SKM-1 treated with dmso at 0.1 percent for 144 hours (cell line): ENCODE measurements at regions not wholly inside any gene's neighbourhood (a gene's known extent, or its start where the extent isn't known, plus 50 kb on each side); places are given as distances from the start of the nearest gene placed in this dataset.

Experiments
- DNase-seq: peaks from one replicate; lab custom pipeline; 2025; ENCODE audit not compliant: unreplicated experiment; lab: John Stamatoyannopoulos, UW

GRCh38 chr4:81572402-81572801, 100.7 kb upstream of the RASGEF1B start:
- no peak for DNase-seq

- DNase-seq: no peak
These were observed 99.4 kb upstream of the RASGEF1B start for GRCh38 chr4:81571105-81571504.

GRCh38 chr4:81566161-81566591, 94.5 kb upstream of the RASGEF1B start:
- DNase-seq: no peak

- no peak for DNase-seq
These were observed 93.6 kb upstream of the RASGEF1B start for GRCh38 chr4:81565142-81565870.

GRCh38 chr4:81564025-81564424, 92.3 kb upstream of the RASGEF1B start:
- DNase-seq: no peak

GRCh38 chr4:81562093-81562492, 90.4 kb upstream of the RASGEF1B start:
- DNase-seq: peak; percentile 49

- DNase-seq: no peak
These were observed 85.6 kb upstream of the RASGEF1B start for GRCh38 chr4:81557306-81557705.

- no peak for DNase-seq
These were observed 83.8 kb upstream of the RASGEF1B start for GRCh38 chr4:81555489-81555888.

- DNase-seq: no peak
These were observed 80.4 kb upstream of the RASGEF1B start for GRCh38 chr4:81552086-81552485.

- DNase-seq: no peak
These were observed 78.7 kb upstream of the RASGEF1B start for GRCh38 chr4:81550388-81550859.

- no peak for DNase-seq
These were observed 78.3 kb upstream of the RASGEF1B start for GRCh38 chr4:81549984-81550383.

- DNase-seq: no peak
These were observed 75.1 kb upstream of the RASGEF1B start for GRCh38 chr4:81546777-81547176.

- no peak for DNase-seq
These were observed 69.6 kb upstream of the RASGEF1B start for GRCh38 chr4:81541161-81541945.

- DNase-seq: no peak
These were observed 67.2 kb upstream of the RASGEF1B start for GRCh38 chr4:81538716-81539427.

GRCh38 chr4:81531410-81531809, 59.7 kb upstream of the RASGEF1B start:
- DNase-seq: no peak

- DNase-seq: no peak
These were observed 57.3 kb upstream of the RASGEF1B start for GRCh38 chr4:81528979-81529378.

GRCh38 chr4:81528200-81528599, 56.5 kb upstream of the RASGEF1B start:
- DNase-seq: no peak

GRCh38 chr4:81527709-81528108, 56.0 kb upstream of the RASGEF1B start:
- DNase-seq: no peak

- DNase-seq: no peak
These were observed 55.4 kb upstream of the RASGEF1B start for GRCh38 chr4:81527115-81527514.

GRCh38 chr4:81526706-81527105, 55.0 kb upstream of the RASGEF1B start:
- DNase-seq: no peak

GRCh38 chr4:81523672-81524327, 52.1 kb upstream of the RASGEF1B start:
- DNase-seq: no peak
